ENCODE measurements at regions not wholly inside any gene's neighbourhood (a gene's known extent, or its start where the extent isn't known, plus 50 kb on each side); places are given as distances from the start of the nearest gene placed in this dataset.

- DNase-seq (ENCODE audit: low spot score), result no peak
Measured at GRCh38 chr6:24987446-24988115, 51.8 kb upstream of the RIPOR2 start.

- DNase-seq (ENCODE audit: low spot score), result no peak
Measured at GRCh38 chr6:24988562-24988961, 52.8 kb upstream of the RIPOR2 start.

- DNase-seq (ENCODE audit: low spot score), result no peak
Measured at GRCh38 chr6:24990236-24990845, 54.6 kb upstream of the RIPOR2 start.

- DNase-seq (ENCODE audit: low spot score), result no peak
Measured at GRCh38 chr6:24990944-24991809, 55.4 kb upstream of the RIPOR2 start.

- DNase-seq (ENCODE audit: low spot score), result peak; percentile 34
Measured at GRCh38 chr6:24991810-24992467, 56.2 kb upstream of the RIPOR2 start.

- no peak for DNase-seq (ENCODE audit: low spot score)
Measured at GRCh38 chr6:24994812-24995211, 59.1 kb upstream of the RIPOR2 start.

GRCh38 chr6:24995270-24995669 is 59.5 kb upstream of the RIPOR2 start:
- DNase-seq (ENCODE audit: low spot score), result no peak

- DNase-seq (ENCODE audit: low spot score), result no peak
Measured at GRCh38 chr6:24996269-24996836, 60.6 kb upstream of the RIPOR2 start.

- DNase-seq (ENCODE audit: low spot score), result no peak
Measured at GRCh38 chr6:24997231-24997630, 61.5 kb upstream of the RIPOR2 start.

GRCh38 chr6:24997905-24998304 is 62.1 kb upstream of the RIPOR2 start:
- DNase-seq (ENCODE audit: low spot score), result no peak

- no peak for DNase-seq (ENCODE audit: low spot score)
Measured at GRCh38 chr6:25002326-25003091, 66.7 kb upstream of the RIPOR2 start.

- no peak for DNase-seq (ENCODE audit: low spot score)
Measured at GRCh38 chr6:25004357-25004756, 68.6 kb upstream of the RIPOR2 start.

- no peak for DNase-seq (ENCODE audit: low spot score)
Measured at GRCh38 chr6:25005010-25005409, 69.2 kb upstream of the RIPOR2 start.

GRCh38 chr6:25006075-25006474 is 70.3 kb upstream of the RIPOR2 start:
- DNase-seq (ENCODE audit: low spot score), result no peak

- DNase-seq (ENCODE audit: low spot score), result no peak
Measured at GRCh38 chr6:25006565-25007001, 70.8 kb upstream of the RIPOR2 start.

GRCh38 chr6:25007269-25007699 is 71.5 kb upstream of the RIPOR2 start:
- no peak for DNase-seq (ENCODE audit: low spot score)

- DNase-seq (ENCODE audit: low spot score), result no peak
Measured at GRCh38 chr6:25008707-25009392, 73.1 kb upstream of the RIPOR2 start.

GRCh38 chr6:25009393-25009710 is 73.6 kb upstream of the RIPOR2 start:
- DNase-seq (ENCODE audit: low spot score), result no peak

GRCh38 chr6:25010176-25010575 is 74.4 kb upstream of the RIPOR2 start:
- no peak for DNase-seq (ENCODE audit: low spot score)

- DNase-seq (ENCODE audit: low spot score), result no peak
Measured at GRCh38 chr6:25010902-25011625, 75.3 kb upstream of the RIPOR2 start.

Data from cerebellar cortex (tissue), 1 donor.